GM23338 (cell line): ENCODE measurements at regions not wholly inside any gene's neighbourhood (a gene's known extent, or its start where the extent isn't known, plus 50 kb on each side); places are given as distances from the start of the nearest gene placed in this dataset.
A peak's percentile ranks its signal among the peaks of the same experiment; 100 is the strongest.

Experiments
- ATAC-seq: fragments of 200-7000 bp; cut with Tn5 transposase; 3 replicates; pipeline ENCODE4 v1.9.1; 2020
- DNase-seq: peaks from one replicate; pipeline ENCODE4 v3.0.0-alpha.2; 2015; ENCODE audit warnings: low spot score
- H2AFZ ChIP-seq: fragments of 200-600 bp; sonication (generic); 2 replicates; pipeline ENCODE4 v1.8.0; 2016; ENCODE audit warnings: antibody characterized with exemption, mild to moderate bottlenecking, moderate library complexity
- H3F3A ChIP-seq: fragments of 200-600 bp; sonication (generic); replicated peaks from 2 replicates; pipeline ENCODE4 v1.8.0; 2017; ENCODE audit warnings: antibody characterized with exemption, mixed run types, low read depth
- H3K27ac ChIP-seq: fragments of 200-600 bp; sonication (generic); 2 replicates; pipeline ENCODE4 v1.6.1; 2016; ENCODE audit warnings: low read depth
- H3K27me3 ChIP-seq: fragments of 200-600 bp; sonication (generic); 2 replicates; pipeline ENCODE4 v1.8.0; 2016; ENCODE audit warnings: mild to moderate bottlenecking, mixed run types, moderate library complexity; ENCODE audit not compliant: insufficient read depth
- H3K36me3 ChIP-seq: fragments of 200-600 bp; sonication (generic); 2 replicates; pipeline ENCODE4 v1.8.0; 2016; ENCODE audit warnings: mild to moderate bottlenecking; ENCODE audit not compliant: insufficient read depth
- H3K4me1 ChIP-seq: fragments of 200-600 bp; sonication (generic); 2 replicates; pipeline ENCODE4 v1.8.0; 2016; ENCODE audit warnings: mild to moderate bottlenecking, moderate library complexity; ENCODE audit not compliant: insufficient read depth
- H3K4me2 ChIP-seq: fragments of 200-600 bp; sonication (generic); 2 replicates; pipeline ENCODE4 v1.7.1; 2017; ENCODE audit warnings: mixed run types
- H3K4me3 ChIP-seq: fragments of 200-600 bp; sonication (generic); 2 replicates; pipeline ENCODE4 v1.6.1; 2016; ENCODE audit warnings: mixed run types
- H3K79me2 ChIP-seq: fragments of 200-600 bp; sonication (generic); replicated peaks from 2 replicates; pipeline ENCODE4 v1.8.0; 2017; ENCODE audit warnings: mild to moderate bottlenecking; ENCODE audit not compliant: insufficient read depth
- H3K9me2 ChIP-seq: fragments of 200-600 bp; sonication (generic); 2 replicates; pipeline ENCODE4 v1.8.0; 2017; ENCODE audit not compliant: insufficient read depth
- H4K20me1 ChIP-seq: fragments of 200-600 bp; sonication (generic); replicated peaks from 2 replicates; pipeline ENCODE4 v1.8.0; 2017; ENCODE audit warnings: mild to moderate bottlenecking; ENCODE audit not compliant: insufficient read depth
- H3K27ac Mint-ChIP-seq: 2 replicates; pipeline ENCODE4 v1.8.0; 2020; ENCODE audit warnings: inconsistent platforms, mild to moderate bottlenecking, moderate library complexity, mixed read lengths
- H3K27me3 Mint-ChIP-seq: 3 replicates; pipeline ENCODE4 v1.8.0; 2022; ENCODE audit warnings: low read depth, mild to moderate bottlenecking, moderate library complexity, mixed read lengths, inconsistent platforms; ENCODE audit not compliant: insufficient read depth, poor library complexity
- H3K36me3 Mint-ChIP-seq: 3 replicates; pipeline ENCODE4 v1.8.0; 2021; ENCODE audit warnings: low read depth, mild to moderate bottlenecking, inconsistent platforms, moderate library complexity, mixed read lengths
- H3K4me1 Mint-ChIP-seq: 3 replicates; pipeline ENCODE4 v1.8.0; 2020; ENCODE audit warnings: mild to moderate bottlenecking, inconsistent platforms, mixed read lengths
- H3K4me3 Mint-ChIP-seq: 3 replicates; pipeline ENCODE4 v1.8.0; 2021; ENCODE audit warnings: moderate library complexity, mild to moderate bottlenecking, inconsistent platforms, mixed read lengths
- H3K9me3 Mint-ChIP-seq: 3 replicates; pipeline ENCODE4 v1.8.0; 2020; ENCODE audit warnings: moderate library complexity, mild to moderate bottlenecking, inconsistent platforms, mixed read lengths
- CREB1 ChIP-seq: fragments of 250-450 bp; sonication (Bioruptor Pico); IDR thresholded peaks from 2 replicates; pipeline ENCODE4 v1.5.0; 2020; ENCODE audit warnings: low read depth, mild to moderate bottlenecking, moderate library complexity
- EZH2 ChIP-seq: fragments of 200-600 bp; sonication (generic); IDR thresholded peaks from one replicate; pipeline ENCODE4 v1.8.0; 2017; ENCODE audit warnings: antibody characterized with exemption, mild to moderate bottlenecking, low read depth; ENCODE audit not compliant: unreplicated experiment
- EZH2phosphoT487 ChIP-seq: fragments of 200-600 bp; sonication (generic); IDR thresholded peaks from one replicate; pipeline ENCODE4 v1.8.1; 2018; ENCODE audit warnings: antibody characterized with exemption; ENCODE audit not compliant: unreplicated experiment
- JUNB ChIP-seq: IDR thresholded peaks from one replicate; pipeline ENCODE4 v1.6.1; 2016; ENCODE audit warnings: antibody characterized with exemption; ENCODE audit not compliant: unreplicated experiment
- NANOG ChIP-seq: IDR thresholded peaks from 2 replicates; pipeline ENCODE4 v1.6.1; 2016; ENCODE audit warnings: antibody characterized with exemption, borderline replicate concordance
- POLR2AphosphoS5 ChIP-seq: IDR thresholded peaks from 2 replicates; pipeline ENCODE4 v1.6.1; 2016; ENCODE audit warnings: antibody characterized with exemption, low read depth
- ZNF331 ChIP-seq: fragments of 250-450 bp; sonication (Bioruptor Pico); IDR thresholded peaks from 2 replicates; pipeline ENCODE4 v1.5.0; 2020; ENCODE audit warnings: low read depth, mild to moderate bottlenecking, moderate library complexity
- TF ChIP-seq, protein P1 (sequence below): IDR thresholded peaks from 2 replicates; pipeline ENCODE4 v1.6.1; 2016; ENCODE audit warnings: antibody characterized with exemption
- TF ChIP-seq, protein P2 (sequence below): IDR thresholded peaks from one replicate; pipeline ENCODE4 v1.6.1; 2018; ENCODE audit warnings: antibody characterized with exemption; ENCODE audit not compliant: unreplicated experiment
- TF ChIP-seq, protein P3 (sequence below), 2 experiments: fragments of 200-600 bp in 1 of 2; sonication (generic) in 1 of 2; conservative IDR thresholded peaks; 2 replicates each; pipeline versions ENCODE4 v1.5.1 to v1.6.1; 2016 to 2017; ENCODE audit warnings: antibody characterized with exemption in 2 of 2, low read depth in 2 of 2, mild to moderate bottlenecking in 2 of 2, moderate library complexity in 1 of 2

DNA sequence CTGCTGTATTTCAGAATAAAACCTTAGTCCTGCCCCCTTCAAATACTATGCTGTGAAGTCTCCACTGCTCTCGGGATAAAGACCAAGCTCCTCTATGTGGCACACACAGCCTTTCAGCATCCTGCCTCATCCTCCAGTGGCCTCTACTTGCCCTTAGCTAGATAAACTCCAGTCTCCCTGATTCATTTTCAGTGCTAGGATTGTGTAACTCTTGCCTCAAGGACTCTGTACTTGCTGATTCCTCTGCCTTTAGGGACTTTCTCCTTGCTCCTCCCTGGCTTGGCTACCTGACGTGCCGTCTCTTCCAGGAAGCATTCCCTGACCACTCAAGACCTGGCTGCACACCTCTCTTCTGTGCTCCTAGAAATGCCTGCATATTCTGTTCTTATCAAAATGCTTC lies 416.7 kb downstream of the MTX2 start:
- H3K9me3 Mint-ChIP-seq = no peaks in the 10 kb centered on the region
- H3K27me3 Mint-ChIP-seq = no peaks in the 10 kb centered on the region
- no peak overlapping the region for H3K4me2 ChIP-seq
- no peaks in the 10 kb centered on the region for H3K27me3 ChIP-seq
- no peaks in the 10 kb centered on the region for H4K20me1 ChIP-seq
- no peaks in the 10 kb centered on the region for H3K36me3 Mint-ChIP-seq
- no peak overlapping the region for H3K4me3 ChIP-seq
- no peaks in the 10 kb centered on the region for H3K9me2 ChIP-seq
- H3K4me3 Mint-ChIP-seq = no peak overlapping the region
- H3F3A ChIP-seq = no peaks in the 10 kb centered on the region
- no peaks in the 10 kb centered on the region for H3K36me3 ChIP-seq
- H3K4me1 ChIP-seq = peaks cover 14% of the 10 kb centered on the region
- no peak for TF ChIP-seq EZH2phosphoT487
- no peak for TF ChIP-seq ZNF331
- TF ChIP-seq JUNB = no peak
- no peak for TF ChIP-seq NANOG
- no peak for TF ChIP-seq EZH2
- no peak overlapping the region for H3K27ac ChIP-seq
- H3K79me2 ChIP-seq = no peaks in the 10 kb centered on the region
- peaks cover 22% of the 10 kb centered on the region for H3K4me1 Mint-ChIP-seq
- H2AFZ ChIP-seq = peak overlapping the region; percentile 49
- no peak overlapping the region for H3K27ac Mint-ChIP-seq
- ATAC-seq (no peak), DNase-seq (no peak)

DNA sequence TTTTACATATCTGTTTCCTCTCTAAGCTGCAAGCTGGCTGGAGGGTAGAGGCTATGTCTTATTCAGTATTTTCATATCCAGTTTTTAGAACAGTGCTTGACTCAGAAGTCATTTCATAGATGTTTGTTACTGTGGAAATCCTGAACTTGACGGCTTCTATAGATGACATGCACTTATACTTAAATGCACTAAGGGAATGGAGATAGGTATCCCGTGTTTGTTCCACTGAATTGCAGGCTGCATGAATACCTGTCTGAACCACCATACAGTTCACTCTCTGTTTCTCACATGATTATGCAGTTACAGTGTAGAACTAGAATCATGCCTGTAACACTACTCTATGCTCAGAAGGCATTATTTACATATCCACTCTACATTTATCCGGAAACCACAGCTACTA lies 417.1 kb downstream of the MTX2 start:
- Histone ChIP-seq H3K36me3 (no peaks in the 10 kb centered on the region), H3K4me3 (no peak overlapping the region), H3K27ac (no peak overlapping the region), H3F3A (no peaks in the 10 kb centered on the region), H3K27me3 (no peaks in the 10 kb centered on the region), H2AFZ (peak overlapping the region; percentile 49), H4K20me1 (no peaks in the 10 kb centered on the region), H3K79me2 (no peaks in the 10 kb centered on the region), H3K4me2 (no peak overlapping the region), H3K4me1 (peaks cover 11% of the 10 kb centered on the region), H3K9me2 (no peaks in the 10 kb centered on the region)
- H3K36me3 Mint-ChIP-seq = no peaks in the 10 kb centered on the region
- no peak overlapping the region for H3K4me3 Mint-ChIP-seq
- H3K9me3 Mint-ChIP-seq = no peaks in the 10 kb centered on the region
- H3K27ac Mint-ChIP-seq = no peak overlapping the region
- peaks cover 18% of the 10 kb centered on the region for H3K4me1 Mint-ChIP-seq
- ATAC-seq (no peak), DNase-seq (no peak)
- no peaks in the 10 kb centered on the region for H3K27me3 Mint-ChIP-seq
- no peak for TF ChIP-seq JUNB
- TF ChIP-seq EZH2phosphoT487 = no peak
- TF ChIP-seq, protein P1, sequence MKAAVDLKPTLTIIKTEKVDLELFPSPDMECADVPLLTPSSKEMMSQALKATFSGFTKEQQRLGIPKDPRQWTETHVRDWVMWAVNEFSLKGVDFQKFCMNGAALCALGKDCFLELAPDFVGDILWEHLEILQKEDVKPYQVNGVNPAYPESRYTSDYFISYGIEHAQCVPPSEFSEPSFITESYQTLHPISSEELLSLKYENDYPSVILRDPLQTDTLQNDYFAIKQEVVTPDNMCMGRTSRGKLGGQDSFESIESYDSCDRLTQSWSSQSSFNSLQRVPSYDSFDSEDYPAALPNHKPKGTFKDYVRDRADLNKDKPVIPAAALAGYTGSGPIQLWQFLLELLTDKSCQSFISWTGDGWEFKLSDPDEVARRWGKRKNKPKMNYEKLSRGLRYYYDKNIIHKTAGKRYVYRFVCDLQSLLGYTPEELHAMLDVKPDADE = no peak
- TF ChIP-seq NANOG = no peak
- no peak for TF ChIP-seq POLR2AphosphoS5
- TF ChIP-seq, protein P2, sequence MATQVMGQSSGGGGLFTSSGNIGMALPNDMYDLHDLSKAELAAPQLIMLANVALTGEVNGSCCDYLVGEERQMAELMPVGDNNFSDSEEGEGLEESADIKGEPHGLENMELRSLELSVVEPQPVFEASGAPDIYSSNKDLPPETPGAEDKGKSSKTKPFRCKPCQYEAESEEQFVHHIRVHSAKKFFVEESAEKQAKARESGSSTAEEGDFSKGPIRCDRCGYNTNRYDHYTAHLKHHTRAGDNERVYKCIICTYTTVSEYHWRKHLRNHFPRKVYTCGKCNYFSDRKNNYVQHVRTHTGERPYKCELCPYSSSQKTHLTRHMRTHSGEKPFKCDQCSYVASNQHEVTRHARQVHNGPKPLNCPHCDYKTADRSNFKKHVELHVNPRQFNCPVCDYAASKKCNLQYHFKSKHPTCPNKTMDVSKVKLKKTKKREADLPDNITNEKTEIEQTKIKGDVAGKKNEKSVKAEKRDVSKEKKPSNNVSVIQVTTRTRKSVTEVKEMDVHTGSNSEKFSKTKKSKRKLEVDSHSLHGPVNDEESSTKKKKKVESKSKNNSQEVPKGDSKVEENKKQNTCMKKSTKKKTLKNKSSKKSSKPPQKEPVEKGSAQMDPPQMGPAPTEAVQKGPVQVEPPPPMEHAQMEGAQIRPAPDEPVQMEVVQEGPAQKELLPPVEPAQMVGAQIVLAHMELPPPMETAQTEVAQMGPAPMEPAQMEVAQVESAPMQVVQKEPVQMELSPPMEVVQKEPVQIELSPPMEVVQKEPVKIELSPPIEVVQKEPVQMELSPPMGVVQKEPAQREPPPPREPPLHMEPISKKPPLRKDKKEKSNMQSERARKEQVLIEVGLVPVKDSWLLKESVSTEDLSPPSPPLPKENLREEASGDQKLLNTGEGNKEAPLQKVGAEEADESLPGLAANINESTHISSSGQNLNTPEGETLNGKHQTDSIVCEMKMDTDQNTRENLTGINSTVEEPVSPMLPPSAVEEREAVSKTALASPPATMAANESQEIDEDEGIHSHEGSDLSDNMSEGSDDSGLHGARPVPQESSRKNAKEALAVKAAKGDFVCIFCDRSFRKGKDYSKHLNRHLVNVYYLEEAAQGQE = no peak
- TF ChIP-seq CREB1 = no peak
- TF ChIP-seq, protein P3, sequence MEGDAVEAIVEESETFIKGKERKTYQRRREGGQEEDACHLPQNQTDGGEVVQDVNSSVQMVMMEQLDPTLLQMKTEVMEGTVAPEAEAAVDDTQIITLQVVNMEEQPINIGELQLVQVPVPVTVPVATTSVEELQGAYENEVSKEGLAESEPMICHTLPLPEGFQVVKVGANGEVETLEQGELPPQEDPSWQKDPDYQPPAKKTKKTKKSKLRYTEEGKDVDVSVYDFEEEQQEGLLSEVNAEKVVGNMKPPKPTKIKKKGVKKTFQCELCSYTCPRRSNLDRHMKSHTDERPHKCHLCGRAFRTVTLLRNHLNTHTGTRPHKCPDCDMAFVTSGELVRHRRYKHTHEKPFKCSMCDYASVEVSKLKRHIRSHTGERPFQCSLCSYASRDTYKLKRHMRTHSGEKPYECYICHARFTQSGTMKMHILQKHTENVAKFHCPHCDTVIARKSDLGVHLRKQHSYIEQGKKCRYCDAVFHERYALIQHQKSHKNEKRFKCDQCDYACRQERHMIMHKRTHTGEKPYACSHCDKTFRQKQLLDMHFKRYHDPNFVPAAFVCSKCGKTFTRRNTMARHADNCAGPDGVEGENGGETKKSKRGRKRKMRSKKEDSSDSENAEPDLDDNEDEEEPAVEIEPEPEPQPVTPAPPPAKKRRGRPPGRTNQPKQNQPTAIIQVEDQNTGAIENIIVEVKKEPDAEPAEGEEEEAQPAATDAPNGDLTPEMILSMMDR (conservative IDR thresholded peaks at IDR 0.05; ENCODE audit: low read depth in 2 of 2) = no peak
- no peak for TF ChIP-seq ZNF331
- TF ChIP-seq EZH2 = no peak
